GM21825 (cell line): ENCODE measurements at regions not wholly inside any gene's neighbourhood (a gene's known extent, or its start where the extent isn't known, plus 50 kb on each side); places are given as distances from the start of the nearest gene placed in this dataset.

Source experiments
- ATAC-seq: cut with Tn5 transposase; IDR thresholded peaks from one replicate; pipeline ENCODE4 v1.9.1; 2021; ENCODE audit warnings: mild to moderate bottlenecking, moderate library complexity; ENCODE audit not compliant: unreplicated experiment

DNA sequence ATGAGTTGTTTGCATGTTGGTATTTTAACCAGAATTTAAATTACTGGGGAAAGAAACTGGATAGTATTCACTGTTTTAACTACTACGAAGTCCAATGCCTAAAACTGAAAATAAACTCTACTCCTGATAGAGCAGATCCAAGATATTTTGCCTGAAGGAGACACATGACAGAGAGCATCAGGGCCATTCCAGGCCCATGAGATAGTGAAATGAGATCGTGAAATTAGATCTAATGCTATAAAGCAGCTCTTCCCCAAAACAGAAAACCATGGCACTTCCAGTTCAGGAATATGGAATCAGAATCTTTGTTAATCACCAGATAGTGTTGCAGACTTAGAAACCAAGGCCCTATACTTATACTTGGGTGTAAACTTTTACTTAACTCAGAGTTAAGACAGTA, 124.3 kb upstream of the CACNA2D1 start:
- no peak for ATAC-seq

DNA sequence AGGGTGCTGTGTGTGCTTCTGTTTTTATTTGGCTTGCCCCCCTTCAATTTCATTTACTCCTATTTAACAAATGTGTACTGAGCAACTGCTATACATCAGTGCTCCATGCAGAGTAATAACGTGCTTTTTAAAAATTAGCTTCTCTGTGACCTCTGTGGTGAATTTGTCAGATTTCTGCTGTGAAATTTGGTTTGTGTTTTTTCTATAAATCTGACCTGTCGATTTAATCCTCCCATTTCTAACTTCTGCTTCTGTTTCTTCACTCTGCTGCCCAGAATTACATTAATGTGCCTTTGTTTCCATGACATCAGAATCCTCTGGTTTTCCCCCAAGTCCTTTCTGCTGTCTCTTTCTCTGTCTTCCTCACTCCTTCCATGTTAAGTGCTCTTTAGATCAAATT, 123.8 kb upstream of the CACNA2D1 start:
- ATAC-seq: no peak

DNA sequence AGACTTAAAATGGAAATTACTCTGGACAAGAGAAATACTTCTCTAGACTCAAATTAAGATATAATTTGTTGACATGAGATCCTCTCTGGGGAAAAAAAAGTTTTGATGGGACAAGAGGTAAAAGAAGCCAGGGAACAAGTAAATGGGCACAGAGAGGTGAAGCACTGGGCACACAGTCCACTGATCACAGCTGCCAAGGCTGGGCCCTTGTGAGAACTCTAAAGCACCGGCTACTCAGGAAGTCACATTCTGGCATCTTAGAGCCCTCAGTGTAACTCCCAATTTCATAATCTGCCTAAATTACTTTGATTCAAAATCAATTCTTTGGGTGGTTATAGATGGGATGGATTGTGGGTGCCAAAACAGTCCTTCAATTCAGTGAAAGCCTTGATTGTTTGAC, 123.2 kb upstream of the CACNA2D1 start:
- ATAC-seq: no peak

DNA sequence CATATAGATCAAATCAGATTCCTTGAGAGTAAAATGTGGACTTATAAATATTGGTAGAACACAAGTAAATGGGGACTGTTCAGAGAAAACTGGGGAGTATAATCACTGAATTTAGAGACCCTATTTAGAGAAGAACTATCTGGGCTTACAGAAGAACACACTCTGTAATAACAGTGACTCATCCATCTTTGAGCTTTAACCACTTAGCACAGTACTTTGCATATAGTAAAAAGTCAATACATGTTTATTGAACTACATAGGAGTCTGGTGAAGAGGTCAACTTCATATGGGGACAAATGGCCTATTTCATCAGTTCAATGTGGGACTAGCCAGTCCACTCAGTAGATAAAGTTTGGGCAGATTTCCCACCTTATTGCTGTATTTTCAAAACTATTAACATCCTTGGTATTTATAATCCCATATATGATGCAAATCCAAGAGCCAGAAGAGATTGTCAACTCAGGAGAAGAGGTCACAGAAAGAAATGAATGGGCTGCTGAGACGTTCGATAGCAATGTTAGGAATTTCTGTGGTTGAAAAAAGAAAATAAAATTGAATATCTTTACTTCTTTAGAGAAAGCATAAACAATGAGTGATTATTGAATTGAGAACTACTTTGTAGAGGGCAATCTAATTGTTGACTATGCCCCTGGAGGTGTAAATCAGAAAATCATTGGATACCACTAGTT, 119.3 kb upstream of the CACNA2D1 start:
- no peak for ATAC-seq

DNA sequence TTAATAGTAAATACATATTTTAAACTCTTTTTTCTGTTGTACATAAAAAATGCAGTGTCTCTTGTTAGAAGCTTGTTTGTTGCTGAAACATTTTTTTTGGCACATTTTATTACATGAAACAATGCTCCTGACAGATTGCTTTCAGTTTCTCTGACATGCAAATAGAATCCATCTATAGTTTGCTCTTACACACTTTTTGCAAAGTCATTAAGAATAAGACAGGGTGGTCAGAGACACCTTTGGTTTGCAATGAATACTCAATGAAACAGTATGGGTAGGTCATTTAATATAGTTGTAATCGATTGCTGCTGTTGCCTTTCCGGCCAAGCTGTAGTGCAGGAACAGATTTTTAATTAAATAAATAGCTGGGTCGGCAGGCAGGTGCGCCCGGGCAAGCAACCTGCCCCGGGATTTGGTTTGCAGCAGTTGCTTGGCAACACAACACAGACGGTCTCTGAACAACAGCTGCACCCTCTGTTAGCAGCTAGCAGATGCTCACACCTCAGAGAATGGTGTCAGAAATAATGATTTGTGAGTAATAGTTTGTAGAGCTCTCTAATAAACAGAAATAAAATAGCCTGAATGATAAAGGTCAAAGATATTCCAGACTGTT, 115.7 kb upstream of the CACNA2D1 start:
- no peak for ATAC-seq

DNA sequence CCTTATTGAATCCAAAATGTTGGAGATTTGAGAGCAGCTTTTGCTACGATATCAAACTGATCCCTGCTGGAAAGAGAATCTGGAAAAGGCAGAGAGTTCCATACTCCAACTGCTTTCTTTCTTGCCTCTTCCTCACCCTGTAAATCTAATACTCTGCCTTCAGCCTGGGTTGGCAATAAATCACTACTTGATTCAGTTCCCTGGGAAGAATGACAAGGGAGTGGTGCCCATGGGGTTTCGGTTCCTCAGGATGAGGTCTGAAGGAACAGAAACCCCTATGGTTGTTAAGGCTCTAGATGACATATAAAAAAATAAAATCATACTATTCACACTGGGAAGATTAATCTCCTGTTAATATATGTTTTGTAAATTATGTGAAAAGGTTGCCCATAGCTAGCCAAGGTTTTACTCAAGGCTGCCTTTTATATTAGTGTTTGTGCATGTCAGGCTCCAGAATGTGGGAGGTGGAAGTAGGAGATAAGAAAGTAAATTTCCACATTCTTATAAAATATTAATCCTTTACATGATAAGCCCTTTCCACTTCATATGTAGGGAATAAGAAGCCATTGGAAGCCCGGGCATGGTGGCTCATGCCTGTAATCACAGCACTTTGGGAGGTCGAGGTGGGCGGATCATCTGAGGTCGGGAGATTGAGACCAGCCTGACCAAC, 106.2 kb upstream of the CACNA2D1 start:
- ATAC-seq: no peak

DNA sequence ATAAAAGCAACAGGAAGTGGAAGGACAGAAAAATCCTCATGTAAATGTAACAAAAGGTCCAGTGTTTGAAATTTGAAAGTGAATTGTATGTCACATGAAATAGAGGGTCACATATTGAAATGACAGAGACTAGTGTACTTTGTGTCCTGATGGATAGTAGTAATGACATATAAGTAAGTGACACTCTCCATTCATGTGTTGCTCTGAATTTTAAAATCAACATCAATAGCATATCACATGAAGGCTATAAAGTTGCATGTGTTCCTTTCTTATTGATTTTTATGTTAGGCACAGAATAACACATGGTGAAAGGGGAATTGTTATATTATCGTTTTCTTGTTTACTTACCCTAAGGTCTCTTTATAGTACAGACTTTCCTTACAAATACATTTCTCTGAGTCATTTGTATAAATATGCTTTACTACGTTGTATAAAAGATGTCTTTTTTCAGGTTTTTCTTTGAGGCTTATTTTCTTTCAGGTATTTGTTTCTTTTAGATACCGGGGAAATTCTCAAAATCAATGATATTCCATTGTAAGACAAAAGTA, 104.6 kb upstream of the CACNA2D1 start:
- ATAC-seq: no peak

DNA sequence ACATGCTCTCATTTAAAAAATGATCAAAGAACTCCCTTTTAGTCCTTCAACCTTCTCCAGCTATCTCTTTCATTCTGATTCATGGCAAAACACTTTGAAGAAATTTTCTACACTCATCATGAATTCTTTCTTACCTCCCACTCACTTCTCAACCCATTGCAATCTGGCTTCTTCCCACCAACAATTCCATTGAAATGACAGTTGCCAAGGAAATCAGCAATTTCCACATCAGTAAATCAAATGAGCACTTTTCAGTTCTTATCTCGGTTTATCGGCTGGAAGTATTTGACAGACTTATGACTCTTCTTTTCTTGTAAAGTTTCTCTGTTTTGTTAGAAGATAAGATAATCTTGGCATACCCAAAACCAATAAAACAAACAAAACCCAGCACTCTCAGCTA, 99.1 kb upstream of the CACNA2D1 start:
- ATAC-seq: no peak

DNA sequence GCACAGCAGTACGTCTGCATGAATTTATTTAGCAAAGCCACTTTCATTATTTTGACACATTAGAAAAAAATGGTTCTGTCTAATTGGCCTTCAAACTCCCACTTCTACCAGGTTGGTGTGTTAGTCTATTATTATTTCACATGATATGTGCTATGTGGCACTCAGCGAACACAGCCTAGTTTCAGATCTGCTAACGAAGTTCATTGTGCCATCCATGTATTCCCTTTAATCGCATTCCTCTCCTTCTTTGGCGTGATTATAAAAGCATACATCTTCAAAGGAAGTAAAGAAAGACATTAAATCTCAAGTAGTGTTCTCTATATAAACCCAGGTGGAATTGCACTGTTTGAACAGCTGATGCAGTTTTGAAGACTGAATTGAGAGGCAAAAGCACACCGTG, 96.4 kb upstream of the CACNA2D1 start:
- no peak for ATAC-seq

DNA sequence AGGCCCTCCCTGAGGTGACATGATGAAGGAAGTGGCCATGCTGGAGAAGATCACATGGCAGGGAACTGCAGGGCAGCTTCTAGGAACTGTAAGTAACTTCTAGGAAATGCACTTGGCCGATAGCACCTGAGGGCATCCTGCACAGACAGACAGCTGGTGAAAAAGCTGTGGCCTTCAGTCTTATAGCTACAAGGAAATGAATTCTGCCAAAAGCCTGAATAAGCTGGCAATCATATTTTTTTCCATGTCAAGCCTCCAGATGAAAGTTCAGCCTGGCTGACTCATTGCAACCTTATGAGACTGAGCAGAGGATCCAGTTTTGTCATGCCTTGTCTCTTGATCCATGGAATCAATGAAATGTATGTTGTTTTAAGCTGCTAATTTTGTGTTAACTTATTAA, 91.1 kb upstream of the CACNA2D1 start:
- ATAC-seq: no peak

DNA sequence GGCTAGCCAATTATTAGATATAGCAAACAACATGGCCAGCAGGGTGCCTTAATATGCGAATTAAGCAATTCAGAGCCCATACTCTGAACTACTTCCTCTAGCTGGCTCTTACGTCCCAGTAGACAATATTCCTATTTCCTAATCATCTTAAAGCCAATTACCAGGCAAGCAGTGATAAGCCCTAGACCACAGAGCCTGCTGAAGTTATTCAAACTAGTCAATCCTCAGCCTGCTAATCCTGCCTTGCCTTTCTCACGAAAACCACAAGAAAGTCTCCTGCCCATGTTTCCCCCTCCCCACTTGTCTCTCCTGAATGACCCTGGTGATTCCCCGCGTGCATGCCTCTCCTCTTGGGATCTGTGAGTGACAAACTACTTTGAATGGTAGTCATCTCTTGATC, 86.8 kb upstream of the CACNA2D1 start:
- no peak for ATAC-seq

DNA sequence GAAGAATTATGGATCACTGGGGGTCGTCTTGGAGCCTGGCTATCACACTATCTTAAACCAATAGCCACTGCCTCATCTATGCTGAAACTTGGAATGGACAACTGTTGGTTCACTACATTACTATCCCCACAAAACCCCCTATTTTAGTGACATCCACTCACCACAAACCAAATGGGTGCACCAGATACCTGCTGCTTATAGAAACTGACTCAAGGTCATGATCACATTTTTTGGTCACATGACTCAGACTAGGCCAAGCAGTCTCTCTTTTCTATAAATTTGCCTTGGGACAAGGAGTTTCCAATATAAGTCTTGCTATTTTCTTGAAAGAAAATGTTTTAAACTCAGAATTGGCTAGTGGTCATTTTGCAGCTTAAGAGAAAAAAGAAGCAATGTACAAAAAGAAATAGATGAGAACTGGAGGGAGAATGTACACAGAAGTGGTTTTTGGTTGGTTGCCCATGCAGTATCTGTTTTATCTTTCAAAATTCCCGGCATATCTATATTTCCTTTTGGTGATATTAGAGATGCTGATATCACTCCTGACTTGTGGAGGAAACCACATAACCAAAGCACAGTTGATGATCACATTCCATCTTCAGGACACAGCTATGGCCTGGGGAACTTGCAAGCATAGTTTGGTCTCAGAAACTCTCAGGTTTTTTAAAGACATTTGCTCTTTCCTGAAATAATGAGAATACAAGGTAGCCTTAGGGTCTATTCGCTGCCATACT, 85.2 kb upstream of the CACNA2D1 start:
- no peak for ATAC-seq

DNA sequence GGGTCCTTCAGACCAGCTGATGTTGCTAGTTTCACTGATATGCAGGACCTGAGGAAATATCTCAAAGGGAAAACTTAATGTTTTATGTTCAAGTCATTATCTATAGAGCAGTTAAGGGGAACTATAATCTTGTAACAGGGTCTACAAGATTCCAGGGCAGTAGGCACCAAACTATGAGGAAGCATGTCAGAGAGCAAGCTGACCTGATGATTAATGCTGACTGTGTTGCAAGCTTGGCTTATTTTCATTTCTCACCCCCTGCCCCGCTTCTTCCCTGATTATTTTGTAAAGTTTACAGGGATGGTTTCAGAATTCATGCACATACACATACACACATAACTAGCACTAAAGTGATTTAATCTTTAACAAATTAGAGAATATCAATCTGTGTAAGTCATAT, 84.3 kb upstream of the CACNA2D1 start:
- no peak for ATAC-seq

DNA sequence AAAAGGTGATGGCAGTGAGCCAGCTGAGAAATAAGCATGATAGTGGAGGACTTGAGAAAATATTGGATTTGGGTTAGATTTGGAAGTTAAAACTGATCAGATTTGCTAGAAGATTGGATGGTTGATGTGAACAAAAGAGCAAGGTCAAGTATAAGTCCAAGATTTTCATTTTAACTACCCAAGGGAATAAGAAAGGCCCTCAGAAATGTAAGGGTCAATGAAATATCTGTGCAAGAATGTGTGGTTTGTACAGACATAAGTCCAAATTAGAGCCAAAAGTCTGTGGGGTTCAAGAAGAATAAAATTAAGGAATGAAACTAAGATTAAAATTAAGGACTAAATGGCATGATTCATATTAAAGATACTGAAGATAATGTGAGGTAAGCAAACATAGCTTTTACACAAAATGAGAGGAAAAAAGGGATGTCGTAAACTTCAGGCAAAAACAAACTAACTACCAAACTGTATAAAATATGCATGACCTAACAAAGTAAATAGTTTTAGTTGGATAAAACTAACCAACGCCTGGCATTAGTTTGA, 78.4 kb upstream of the CACNA2D1 start:
- ATAC-seq: no peak

DNA sequence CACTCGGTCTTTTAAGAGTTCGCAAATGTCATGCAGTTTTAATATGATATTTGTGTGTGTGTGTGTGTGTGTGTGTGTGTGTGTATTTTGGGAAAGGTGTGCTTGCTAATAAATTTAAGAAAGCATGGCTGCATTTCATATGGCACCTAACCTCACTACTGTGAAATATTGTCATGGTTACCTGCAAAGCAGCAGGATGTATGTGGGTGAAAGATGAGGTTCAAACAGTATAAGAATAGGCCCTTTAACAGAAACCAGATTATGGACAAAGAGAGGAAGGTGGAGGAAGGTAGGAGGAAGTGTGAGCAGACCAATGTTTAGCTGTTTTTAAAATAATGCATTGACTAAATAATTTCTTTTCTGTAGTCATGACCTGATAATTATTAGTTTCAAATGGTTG, 73.5 kb upstream of the CACNA2D1 start:
- ATAC-seq: no peak

DNA sequence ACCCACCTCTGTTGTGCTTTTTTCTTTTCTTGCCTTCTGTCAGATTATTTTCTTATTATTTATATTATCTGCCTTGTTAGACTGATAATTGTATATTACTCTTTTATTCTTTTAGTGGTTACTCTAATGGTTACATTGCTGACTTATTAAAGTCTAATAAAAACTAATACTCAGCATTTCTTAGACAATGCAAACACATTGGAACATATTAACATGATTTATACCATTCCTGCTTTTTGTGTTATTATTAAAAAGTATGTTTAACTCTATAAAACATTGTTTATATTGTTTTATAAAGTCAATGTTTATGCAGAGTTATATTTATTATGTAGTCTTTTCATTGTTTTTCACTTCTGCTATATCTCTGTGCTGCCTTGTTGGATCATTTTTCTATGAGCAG, 68.0 kb upstream of the CACNA2D1 start:
- ATAC-seq: no peak

DNA sequence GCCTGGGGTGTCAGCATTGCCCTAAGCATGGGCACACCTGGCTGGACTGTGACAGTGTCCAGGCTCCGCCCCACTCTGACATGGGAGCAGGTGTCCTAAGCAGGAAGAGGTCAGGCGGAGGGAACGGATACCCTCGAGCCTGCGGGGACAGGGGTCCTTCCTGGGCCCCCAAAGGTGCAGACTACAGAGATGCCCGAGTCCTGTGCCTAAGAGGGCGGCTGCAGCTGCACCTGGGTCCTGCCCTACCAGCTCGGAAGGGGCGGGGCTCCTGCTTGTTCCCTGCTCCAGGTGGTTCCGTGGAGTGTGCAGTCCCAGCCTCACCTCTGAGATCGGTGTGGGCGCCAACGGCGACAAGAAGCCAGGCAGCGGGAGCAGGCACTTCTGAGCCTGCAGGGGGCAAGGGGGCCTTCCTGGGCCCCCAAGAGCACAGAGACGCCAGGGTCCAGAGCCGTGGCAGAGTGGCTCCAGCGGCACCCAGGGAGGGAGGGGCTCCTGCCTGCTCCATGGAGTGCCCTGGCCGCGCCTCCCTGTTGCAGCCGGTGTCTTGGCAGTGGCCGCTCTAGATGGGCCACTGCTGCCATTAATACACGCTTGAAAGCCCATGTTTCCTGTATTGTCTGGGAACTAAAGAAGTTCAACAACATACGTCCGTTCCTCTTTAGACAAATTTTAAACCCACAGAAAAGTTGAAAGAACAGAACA, 64.5 kb upstream of the CACNA2D1 start:
- no peak for ATAC-seq

DNA sequence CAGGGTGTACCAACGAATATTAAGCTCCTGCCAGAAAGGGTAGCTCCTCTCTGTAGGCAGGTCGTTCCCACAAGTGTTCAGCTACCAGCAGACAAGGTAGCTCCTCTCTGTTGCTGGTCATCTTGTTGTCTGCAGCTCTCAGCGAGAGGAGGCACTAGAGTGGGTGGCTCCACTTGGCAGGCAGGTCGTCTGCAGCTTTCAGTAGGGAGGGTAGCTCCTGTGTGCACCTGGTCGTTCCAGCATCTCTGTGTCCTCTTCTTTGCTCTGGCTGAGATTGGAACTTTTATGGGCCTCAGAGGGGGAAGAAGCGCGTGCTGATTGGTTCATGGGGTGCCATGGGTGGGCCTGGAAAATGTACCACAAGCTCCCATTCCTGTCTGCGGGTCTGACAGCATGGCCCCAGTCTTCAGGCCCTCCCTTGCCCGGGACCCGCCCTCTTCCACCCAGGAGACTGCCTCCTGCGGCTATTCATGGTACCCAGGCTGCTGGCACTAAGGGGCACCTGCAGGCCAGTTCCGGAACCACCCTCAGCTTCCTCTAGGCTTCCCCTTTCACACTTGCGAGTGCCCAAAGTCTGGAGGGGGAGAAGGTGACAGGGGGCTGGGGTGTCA, 63.9 kb upstream of the CACNA2D1 start:
- ATAC-seq: no peak

DNA sequence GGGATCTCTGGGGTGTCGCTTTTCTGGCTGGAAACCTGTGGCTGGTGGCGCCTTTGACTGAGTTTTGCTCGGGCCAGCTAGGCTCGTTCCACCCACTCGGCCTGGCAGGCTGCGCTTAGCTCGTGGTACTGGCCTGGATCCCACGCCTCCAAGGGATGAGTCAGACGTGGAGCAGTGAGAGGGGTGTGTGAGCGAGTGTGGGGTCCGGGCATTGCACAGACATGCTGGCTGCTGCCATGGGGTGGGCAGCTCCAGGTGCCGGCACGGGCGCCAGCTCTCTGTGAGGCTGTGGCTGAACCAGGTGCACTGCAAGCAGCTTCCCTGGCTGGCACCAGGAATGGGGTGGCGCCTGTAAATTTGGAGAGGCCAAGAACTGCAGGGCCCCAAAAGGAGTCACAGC, 63.1 kb upstream of the CACNA2D1 start:
- ATAC-seq: no peak

DNA sequence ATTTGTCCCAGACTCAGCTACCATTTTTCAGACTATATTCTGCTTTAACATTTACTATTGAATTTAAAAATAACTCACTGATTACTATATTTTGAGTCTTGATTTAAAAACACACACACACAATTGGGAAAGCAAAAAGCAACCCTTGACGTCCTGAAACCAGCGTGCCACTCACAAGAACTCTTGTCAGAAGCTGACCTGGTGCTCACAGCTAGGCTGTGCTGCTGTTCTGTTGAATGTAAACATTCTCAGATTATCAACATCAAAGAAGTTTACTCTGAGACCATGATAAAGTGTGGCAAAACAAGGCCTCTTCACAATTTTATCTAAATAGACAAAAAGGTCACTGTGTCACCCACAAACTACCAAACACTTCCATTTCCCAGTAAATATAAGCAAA, 62.6 kb upstream of the CACNA2D1 start:
- ATAC-seq: no peak
